ENCODE measurements at regions not wholly inside any gene's neighbourhood (a gene's known extent, or its start where the extent isn't known, plus 50 kb on each side); places are given as distances from the start of the nearest gene placed in this dataset.

DNA sequence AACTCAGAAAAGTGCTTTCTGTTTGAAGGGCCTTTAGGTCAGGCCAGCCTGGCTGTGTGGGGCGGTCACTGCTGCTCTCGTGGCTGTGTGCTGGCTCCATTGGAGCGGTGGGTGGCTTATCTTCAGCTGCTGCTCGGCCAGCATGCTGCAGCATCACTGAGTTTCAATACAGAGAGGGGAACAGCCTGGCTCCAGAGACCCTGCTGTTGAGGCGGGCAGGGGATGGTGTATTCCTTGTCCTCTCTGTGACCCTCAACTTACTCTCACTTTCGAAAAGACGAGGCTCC is 248.5 kb upstream of the ONECUT1 start:
- no peak overlapping the region for H3K18ac ChIP-seq (ENCODE audit: low read length)

DNA sequence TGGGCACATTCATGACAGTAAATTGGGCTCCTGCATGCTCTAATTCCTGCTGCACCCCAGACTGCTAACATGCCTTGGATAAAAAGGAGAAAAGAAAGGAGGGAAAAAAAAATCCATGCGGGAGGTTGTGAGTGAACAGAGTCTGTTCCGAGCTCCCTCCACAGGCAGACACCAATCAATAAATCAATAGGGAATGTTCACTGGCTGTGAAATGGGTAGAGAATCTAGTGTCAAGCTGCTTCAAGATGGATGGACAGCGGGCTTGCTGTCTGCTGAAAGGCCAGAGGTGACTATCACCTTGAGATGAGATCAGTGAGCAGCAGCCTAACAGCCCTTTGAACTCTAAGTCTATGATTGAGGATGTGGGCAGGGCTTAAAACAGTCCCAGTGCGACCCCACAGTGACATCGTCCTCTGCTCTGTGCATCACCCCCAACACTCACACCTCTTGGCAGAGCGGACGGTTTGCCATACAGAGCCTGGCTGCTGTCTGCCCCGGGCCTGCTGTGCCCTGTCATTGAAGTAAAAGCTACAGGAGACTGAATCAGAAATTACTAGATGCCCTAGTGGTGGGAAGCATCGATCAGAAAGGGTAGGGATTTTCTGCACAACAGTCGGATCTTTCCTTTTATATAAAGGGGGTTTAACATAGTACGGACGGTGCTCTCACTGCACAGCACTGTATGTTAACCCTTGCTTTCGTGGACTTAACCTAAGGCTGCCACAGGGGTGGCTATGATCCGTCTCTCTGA is 247.9 kb upstream of the ONECUT1 start:
- no peak overlapping the region for H3K4ac ChIP-seq (ENCODE audit: low read depth, low read length)
- H3K9me3 ChIP-seq (ENCODE audit: insufficient read depth, low read depth, low read length): no peaks in the 10 kb centered on the region
- no peak overlapping the region for H4K91ac ChIP-seq (ENCODE audit: low read depth, low read length)
- no peak overlapping the region for H2AK5ac ChIP-seq (ENCODE audit: low read length)
- H3K18ac ChIP-seq (ENCODE audit: low read length): no peak overlapping the region
- H3K4me2 ChIP-seq (ENCODE audit: low read length): no peak overlapping the region
- no CpG with 5 or more reads among the region's 14 CpGs for WGBS (ENCODE audit: extremely low coverage, insufficient coverage, insufficient read length)
- no peak overlapping the region for H4K8ac ChIP-seq (ENCODE audit: low read depth, low read length)
- H3K9ac ChIP-seq (ENCODE audit: low read length): no peak overlapping the region
- H3K4me1 ChIP-seq (ENCODE audit: control insufficient read depth in 1 of 2, insufficient read depth in 2 of 2, low read length in 2 of 2): no peaks in the 10 kb centered on the region
- no peaks in the 10 kb centered on the region for H3K79me1 ChIP-seq (ENCODE audit: low read length)
- DNase-seq: no peak
- no peak overlapping the region for H2BK120ac ChIP-seq (ENCODE audit: insufficient read depth, low read length, poor library complexity)
- H2BK12ac ChIP-seq (ENCODE audit: low read length): no peak overlapping the region
- no peak overlapping the region for H4K12ac ChIP-seq (ENCODE audit: low read depth, low read length)
- H2BK5ac ChIP-seq (ENCODE audit: low read depth, low read length, poor library complexity): no peak overlapping the region
- no peaks in the 10 kb centered on the region for H3K36me3 ChIP-seq (ENCODE audit: control insufficient read depth in 1 of 2, insufficient read depth in 2 of 2, low read length in 2 of 2)
- H3K27ac ChIP-seq (ENCODE audit: low read depth, low read length): no peak overlapping the region
- H3K79me2 ChIP-seq (ENCODE audit: control insufficient read depth, insufficient read depth, low read length, poor library complexity): no peaks in the 10 kb centered on the region
- H3K23ac ChIP-seq (ENCODE audit: low read length): no peak overlapping the region
- H3K4me3 ChIP-seq (ENCODE audit: low read depth, low read length): no peak overlapping the region
- no peak overlapping the region for H2AFZ ChIP-seq (ENCODE audit: insufficient read depth, low read length, poor library complexity)
- H3K14ac ChIP-seq (ENCODE audit: low read length): no peak overlapping the region
- no peaks in the 10 kb centered on the region for H3K27me3 ChIP-seq (ENCODE audit: insufficient read depth, low read length)

More for the DNA sequence above, 248.5 kb upstream of the ONECUT1 start:
- DNase-seq: no peak
- Histone ChIP-seq H3K36me3 (ENCODE audit: control insufficient read depth in 1 of 2, insufficient read depth in 2 of 2, low read length in 2 of 2) (no peaks in the 10 kb centered on the region), H3K4me2 (ENCODE audit: low read length) (no peak overlapping the region), H3K14ac (ENCODE audit: low read length) (no peak overlapping the region), H3K9me3 (ENCODE audit: insufficient read depth, low read depth, low read length) (no peaks in the 10 kb centered on the region), H3K4me1 (ENCODE audit: control insufficient read depth in 1 of 2, insufficient read depth in 2 of 2, low read length in 2 of 2) (no peaks in the 10 kb centered on the region), H4K8ac (ENCODE audit: low read depth, low read length) (no peak overlapping the region), H2BK120ac (ENCODE audit: insufficient read depth, low read length, poor library complexity) (no peak overlapping the region), H3K79me2 (ENCODE audit: control insufficient read depth, insufficient read depth, low read length, poor library complexity) (no peaks in the 10 kb centered on the region), H3K4ac (ENCODE audit: low read depth, low read length) (no peak overlapping the region), H4K12ac (ENCODE audit: low read depth, low read length) (no peak overlapping the region), H2BK12ac (ENCODE audit: low read length) (no peak overlapping the region), H2AK5ac (ENCODE audit: low read length) (no peak overlapping the region), H3K27ac (ENCODE audit: low read depth, low read length) (no peak overlapping the region), H4K91ac (ENCODE audit: low read depth, low read length) (no peak overlapping the region), H3K79me1 (ENCODE audit: low read length) (no peaks in the 10 kb centered on the region), H2AFZ (ENCODE audit: insufficient read depth, low read length, poor library complexity) (no peak overlapping the region), H2BK5ac (ENCODE audit: low read depth, low read length, poor library complexity) (no peak overlapping the region), H3K9ac (ENCODE audit: low read length) (no peak overlapping the region), H3K4me3 (ENCODE audit: low read depth, low read length) (no peak overlapping the region), H3K27me3 (ENCODE audit: insufficient read depth, low read length) (no peaks in the 10 kb centered on the region), H3K23ac (ENCODE audit: low read length) (no peak overlapping the region)
- WGBS (ENCODE audit: extremely low coverage, insufficient coverage, insufficient read length): no CpG with 5 or more reads among the region's 7 CpGs

DNA sequence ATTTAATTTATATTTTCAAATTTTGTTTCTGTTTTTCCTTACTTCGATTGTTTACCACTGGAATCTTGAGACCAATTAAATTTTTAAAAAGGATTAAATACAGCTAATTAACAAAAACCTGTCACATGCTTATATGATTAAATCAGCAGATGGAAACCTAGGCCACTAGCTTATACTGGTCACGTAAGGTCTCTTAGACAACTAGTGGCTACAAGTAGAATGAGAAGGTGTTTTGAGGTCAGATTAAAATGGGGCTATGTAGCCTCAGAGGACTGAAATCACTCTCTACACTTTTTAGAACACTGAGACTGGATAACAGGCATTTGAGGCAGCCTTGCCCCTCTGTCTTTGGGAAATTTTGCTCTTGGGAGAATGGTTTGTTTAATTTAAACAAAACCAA is 246.5 kb upstream of the ONECUT1 start:
- H4K12ac ChIP-seq (ENCODE audit: low read depth, low read length): no peak overlapping the region
- no peak overlapping the region for H3K4ac ChIP-seq (ENCODE audit: low read depth, low read length)

DNA sequence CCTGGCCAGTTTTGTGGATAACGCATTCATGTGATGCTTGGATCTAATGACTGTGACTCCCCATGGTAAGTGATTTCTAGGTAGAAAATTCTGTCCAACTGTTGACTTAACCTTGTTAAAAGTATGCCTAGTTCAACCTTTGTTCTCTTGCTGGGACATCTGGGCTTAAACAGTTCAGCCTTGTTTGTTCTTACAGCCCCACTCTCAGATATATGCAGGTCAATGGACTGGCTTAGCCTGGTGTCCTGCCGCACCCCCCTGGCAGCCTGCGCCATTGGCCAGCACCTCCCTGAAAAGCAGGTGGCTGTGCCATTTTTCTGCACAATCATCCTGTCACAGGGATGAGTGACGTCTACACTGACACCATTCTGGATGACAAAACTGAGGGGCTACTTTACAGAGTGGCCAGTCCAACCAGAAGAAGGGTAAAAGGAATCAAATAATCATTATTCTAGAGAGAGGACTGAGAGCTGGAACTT is 244.7 kb upstream of the ONECUT1 start:
- WGBS (ENCODE audit: extremely low coverage, insufficient coverage, insufficient read length): no CpG with 5 or more reads among the region's 4 CpGs
- H2BK5ac ChIP-seq (ENCODE audit: low read depth, low read length, poor library complexity): no peak overlapping the region
- no peak overlapping the region for H3K23ac ChIP-seq (ENCODE audit: low read length)
- H3K79me1 ChIP-seq (ENCODE audit: low read length): no peaks in the 10 kb centered on the region
- H2BK12ac ChIP-seq (ENCODE audit: low read length): no peak overlapping the region
- no peak overlapping the region for H3K27ac ChIP-seq (ENCODE audit: low read depth, low read length)
- DNase-seq: no peak
- H3K4me2 ChIP-seq (ENCODE audit: low read length): no peak overlapping the region
- H3K14ac ChIP-seq (ENCODE audit: low read length): no peak overlapping the region
- no peak overlapping the region for H4K91ac ChIP-seq (ENCODE audit: low read depth, low read length)
- no peaks in the 10 kb centered on the region for H3K9me3 ChIP-seq (ENCODE audit: insufficient read depth, low read depth, low read length)
- H3K4me1 ChIP-seq (ENCODE audit: control insufficient read depth in 1 of 2, insufficient read depth in 2 of 2, low read length in 2 of 2): no peaks in the 10 kb centered on the region
- no peak overlapping the region for H2AK5ac ChIP-seq (ENCODE audit: low read length)
- H2BK120ac ChIP-seq (ENCODE audit: insufficient read depth, low read length, poor library complexity): no peak overlapping the region
- H3K4ac ChIP-seq (ENCODE audit: low read depth, low read length): no peak overlapping the region
- H3K9ac ChIP-seq (ENCODE audit: low read length): no peak overlapping the region
- no peak overlapping the region for H2AFZ ChIP-seq (ENCODE audit: insufficient read depth, low read length, poor library complexity)
- no peaks in the 10 kb centered on the region for H3K27me3 ChIP-seq (ENCODE audit: insufficient read depth, low read length)
- H3K36me3 ChIP-seq (ENCODE audit: control insufficient read depth in 1 of 2, insufficient read depth in 2 of 2, low read length in 2 of 2): no peaks in the 10 kb centered on the region
- no peak overlapping the region for H4K12ac ChIP-seq (ENCODE audit: low read depth, low read length)
- no peak overlapping the region for H3K18ac ChIP-seq (ENCODE audit: low read length)
- H4K8ac ChIP-seq (ENCODE audit: low read depth, low read length): no peak overlapping the region
- no peak overlapping the region for H3K4me3 ChIP-seq (ENCODE audit: low read depth, low read length)
- H3K79me2 ChIP-seq (ENCODE audit: control insufficient read depth, insufficient read depth, low read length, poor library complexity): no peaks in the 10 kb centered on the region

More for the DNA sequence above, 246.5 kb upstream of the ONECUT1 start:
- H3K4me3 ChIP-seq (ENCODE audit: low read depth, low read length): no peak overlapping the region
- DNase-seq: no peak
- H3K9me3 ChIP-seq (ENCODE audit: insufficient read depth, low read depth, low read length): no peaks in the 10 kb centered on the region
- no peak overlapping the region for H3K4me2 ChIP-seq (ENCODE audit: low read length)
- no peak overlapping the region for H2BK120ac ChIP-seq (ENCODE audit: insufficient read depth, low read length, poor library complexity)
- no peak overlapping the region for H2BK5ac ChIP-seq (ENCODE audit: low read depth, low read length, poor library complexity)
- no peak overlapping the region for H3K14ac ChIP-seq (ENCODE audit: low read length)
- WGBS (ENCODE audit: extremely low coverage, insufficient coverage, insufficient read length): no CpG with 5 or more reads among the region's 2 CpGs
- no peak overlapping the region for H2AFZ ChIP-seq (ENCODE audit: insufficient read depth, low read length, poor library complexity)
- no peaks in the 10 kb centered on the region for H3K27me3 ChIP-seq (ENCODE audit: insufficient read depth, low read length)
- H3K18ac ChIP-seq (ENCODE audit: low read length): no peak overlapping the region
- no peaks in the 10 kb centered on the region for H3K79me2 ChIP-seq (ENCODE audit: control insufficient read depth, insufficient read depth, low read length, poor library complexity)
- H3K4me1 ChIP-seq (ENCODE audit: control insufficient read depth in 1 of 2, insufficient read depth in 2 of 2, low read length in 2 of 2): no peaks in the 10 kb centered on the region
- no peak overlapping the region for H3K9ac ChIP-seq (ENCODE audit: low read length)
- H3K23ac ChIP-seq (ENCODE audit: low read length): no peak overlapping the region
- no peaks in the 10 kb centered on the region for H3K36me3 ChIP-seq (ENCODE audit: control insufficient read depth in 1 of 2, insufficient read depth in 2 of 2, low read length in 2 of 2)
- no peak overlapping the region for H4K8ac ChIP-seq (ENCODE audit: low read depth, low read length)
- H2BK12ac ChIP-seq (ENCODE audit: low read length): no peak overlapping the region
- no peaks in the 10 kb centered on the region for H3K79me1 ChIP-seq (ENCODE audit: low read length)
- H2AK5ac ChIP-seq (ENCODE audit: low read length): no peak overlapping the region
- no peak overlapping the region for H4K91ac ChIP-seq (ENCODE audit: low read depth, low read length)
- no peak overlapping the region for H3K27ac ChIP-seq (ENCODE audit: low read depth, low read length)
